CD14-positive monocyte (primary cell): ENCODE measurements at regions not wholly inside any gene's neighbourhood (a gene's known extent, or its start where the extent isn't known, plus 50 kb on each side); places are given as distances from the start of the nearest gene placed in this dataset.

Experiments
- DNase-seq, 3 donors: peaks; one replicate each; pipeline ENCODE4 v3.0.0-alpha.2; 2011 to 2022
- H2AFZ ChIP-seq: 2 replicates; pipeline ENCODE4 v1.6.0; 2012; ENCODE audit warnings: mild to moderate bottlenecking, low read depth, low read length, inconsistent platforms; ENCODE audit not compliant: insufficient read depth, poor library complexity, severe bottlenecking
- H3K27ac ChIP-seq, 2 donors: 1 replicate in 1 of 2; 2 replicates in 1 of 2; pipeline ENCODE4 v1.5.1; 2012 to 2013; ENCODE audit warnings: low read length in 2 of 2, control low read depth in 1 of 2, inconsistent platforms in 1 of 2, low read depth in 1 of 2, mild to moderate bottlenecking in 1 of 2
- H3K27me3 ChIP-seq, 2 donors: one replicate each; pipeline versions ENCODE4 v1.6.0 to v1.6.1; 2011 to 2013; ENCODE audit warnings: low read length in 2 of 2; ENCODE audit not compliant: control insufficient read depth in 2 of 2, insufficient read depth in 2 of 2
- H3K36me3 ChIP-seq, 2 donors: replicated peaks in 1 of 2; 1 replicate in 1 of 2; 2 replicates in 1 of 2; pipeline versions ENCODE4 v1.5.1 to v1.6.1; 2012 to 2013; ENCODE audit warnings: low read length in 2 of 2, control low read depth in 1 of 2, inconsistent platforms in 1 of 2, mild to moderate bottlenecking in 1 of 2; ENCODE audit not compliant: insufficient read depth in 2 of 2, control insufficient read depth in 1 of 2
- H3K4me1 ChIP-seq, 2 donors: 1 replicate in 1 of 2; 2 replicates in 1 of 2; pipeline versions ENCODE4 v1.5.1 to v1.6.1; 2012 to 2013; ENCODE audit warnings: low read length in 2 of 2, control low read depth in 1 of 2, inconsistent platforms in 1 of 2, mild to moderate bottlenecking in 1 of 2, moderate library complexity in 1 of 2; ENCODE audit not compliant: insufficient read depth in 2 of 2, control insufficient read depth in 1 of 2
- H3K4me2 ChIP-seq: replicated peaks from 2 replicates; pipeline ENCODE3; 2012; ENCODE audit warnings: low read length, moderate library complexity, mild to moderate bottlenecking; ENCODE audit not compliant: poor library complexity, severe bottlenecking; ENCODE audit errors: extremely low read depth
- H3K4me3 ChIP-seq, 3 experiments: fragments of 200-600 bp in 1 of 3; sonication (generic) in 1 of 3; replicated peaks in 1 of 3; 1 replicate in 2 of 3; 2 replicates in 1 of 3; pipeline ENCODE4 v1.5.1; 2011 to 2013; ENCODE audit warnings: low read length in 3 of 3, mild to moderate bottlenecking in 3 of 3, control low read depth in 2 of 3, low read depth in 2 of 3, inconsistent platforms in 1 of 3, moderate library complexity in 1 of 3
- H3K79me2 ChIP-seq: 2 replicates; pipeline ENCODE4 v1.6.0; 2012; ENCODE audit warnings: mild to moderate bottlenecking, control low read depth, inconsistent platforms, low read length, moderate library complexity; ENCODE audit not compliant: insufficient read depth
- H3K9ac ChIP-seq: 2 replicates; pipeline ENCODE4 v1.6.0; 2017; ENCODE audit warnings: low read length, mild to moderate bottlenecking; ENCODE audit not compliant: insufficient read depth, poor library complexity, severe bottlenecking
- H3K9me3 ChIP-seq, 2 donors: replicated peaks in 1 of 2; 1 replicate in 1 of 2; 2 replicates in 1 of 2; pipeline versions ENCODE4 v1.5.1 to v1.6.1; 2012 to 2013; ENCODE audit warnings: low read length in 2 of 2, control low read depth in 1 of 2; ENCODE audit not compliant: control insufficient read depth in 1 of 2, insufficient read depth in 1 of 2
- H4K20me1 ChIP-seq: 2 replicates; pipeline ENCODE4 v1.6.0; 2012; ENCODE audit warnings: mild to moderate bottlenecking, low read length, control low read depth, moderate library complexity; ENCODE audit not compliant: insufficient read depth
- H3K27ac Mint-ChIP-seq, 7 donors: one replicate each; pipeline ENCODE4 v1.8.0; 2020; ENCODE audit warnings: mild to moderate bottlenecking in 7 of 7, mixed read lengths in 7 of 7, moderate library complexity in 6 of 7, inconsistent platforms in 2 of 7
- H3K27me3 Mint-ChIP-seq, 3 donors: one replicate each; pipeline ENCODE4 v1.8.0; 2021 to 2022; ENCODE audit warnings: low read depth in 3 of 3, mild to moderate bottlenecking in 3 of 3, mixed read lengths in 3 of 3, moderate library complexity in 3 of 3, inconsistent platforms in 1 of 3
- H3K36me3 Mint-ChIP-seq, 2 donors: one replicate each; pipeline ENCODE4 v1.8.0; 2020; ENCODE audit warnings: mixed read lengths in 2 of 2, inconsistent platforms in 1 of 2, mild to moderate bottlenecking in 1 of 2
- H3K4me1 Mint-ChIP-seq: one replicate; pipeline ENCODE4 v1.8.0; 2020; ENCODE audit warnings: mild to moderate bottlenecking, mixed read lengths
- H3K4me3 Mint-ChIP-seq, 2 donors: one replicate each; pipeline ENCODE4 v1.8.0; 2020; ENCODE audit warnings: mild to moderate bottlenecking in 2 of 2, mixed read lengths in 2 of 2, moderate library complexity in 1 of 2
- H3K9me3 Mint-ChIP-seq, 7 donors: one replicate each; pipeline ENCODE4 v1.8.0; 2020 to 2022; ENCODE audit warnings: mixed read lengths in 7 of 7, mild to moderate bottlenecking in 6 of 7, moderate library complexity in 6 of 7, inconsistent platforms in 2 of 7
- WGBS: methylation state at CpG from one replicate; pipeline ENCODE4 v1.1.5; 2013; ENCODE audit warnings: missing lambda C conversion rate; ENCODE audit not compliant: insufficient coverage; 5-methylcytosine and 5-hydroxymethylcytosine counted together
- intact Hi-C, 2 donors: fragments of 100-400 bp; cut with micrococcal nuclease; formaldehyde crosslinking; loops; one replicate each; pipeline versions ENCODE4 v1.15.0 to v1.15.1; 2023
- TF ChIP-seq, protein P1 (sequence below): fragments of 200-600 bp; IDR thresholded peaks from one replicate; pipeline ENCODE4 v1.8.0; 2022; ENCODE audit warnings: antibody characterized with exemption, mild to moderate bottlenecking

DNA sequence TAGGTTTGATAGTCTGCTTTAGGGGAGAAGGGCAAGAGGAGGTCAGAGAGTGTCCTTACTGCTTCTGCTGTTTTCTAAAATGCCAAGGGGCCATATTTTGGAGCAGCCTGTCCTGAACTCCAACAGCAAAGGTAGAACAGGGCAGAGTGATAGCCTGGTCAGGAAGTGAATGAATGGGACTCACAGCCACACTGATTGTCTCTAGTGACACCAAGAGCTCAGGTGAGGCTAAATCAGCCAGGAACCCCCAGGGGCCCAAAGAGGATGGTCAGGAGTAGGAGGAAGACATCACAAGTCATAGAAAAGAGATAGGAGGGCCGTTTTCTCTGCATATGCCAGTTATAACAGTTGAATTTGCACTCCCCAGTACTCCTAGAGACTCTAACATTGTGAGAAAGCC lies 97.4 kb upstream of the DUSP10 start:
- Mint-ChIP-seq H3K4me1 (peaks cover 38% of the 10 kb centered on the region), H3K36me3 (peaks cover 7 to 14% of the 10 kb centered on the region in 2 donors), H3K27me3 (peaks cover 0 to 3% (median 2%) of the 10 kb centered on the region in 3 donors), H3K27ac (peak overlapping the region in 1 of 7 donors; percentile 85), H3K9me3 (peaks cover 0 to 2% (median 0%) of the 10 kb centered on the region in 7 donors), H3K4me3 (no peak overlapping the region)
- H2AFZ ChIP-seq, result no peak overlapping the region
- no peaks in the 10 kb centered on the region for H3K9me3 ChIP-seq
- H3K27ac ChIP-seq, result no peak overlapping the region
- intact Hi-C loops, result no loop called here
- H3K9ac ChIP-seq, result no peak overlapping the region
- peaks cover 24 to 26% of the 10 kb centered on the region in 2 donors for H3K4me1 ChIP-seq
- H3K4me2 ChIP-seq, result no peak overlapping the region
- TF ChIP-seq, protein P1, sequence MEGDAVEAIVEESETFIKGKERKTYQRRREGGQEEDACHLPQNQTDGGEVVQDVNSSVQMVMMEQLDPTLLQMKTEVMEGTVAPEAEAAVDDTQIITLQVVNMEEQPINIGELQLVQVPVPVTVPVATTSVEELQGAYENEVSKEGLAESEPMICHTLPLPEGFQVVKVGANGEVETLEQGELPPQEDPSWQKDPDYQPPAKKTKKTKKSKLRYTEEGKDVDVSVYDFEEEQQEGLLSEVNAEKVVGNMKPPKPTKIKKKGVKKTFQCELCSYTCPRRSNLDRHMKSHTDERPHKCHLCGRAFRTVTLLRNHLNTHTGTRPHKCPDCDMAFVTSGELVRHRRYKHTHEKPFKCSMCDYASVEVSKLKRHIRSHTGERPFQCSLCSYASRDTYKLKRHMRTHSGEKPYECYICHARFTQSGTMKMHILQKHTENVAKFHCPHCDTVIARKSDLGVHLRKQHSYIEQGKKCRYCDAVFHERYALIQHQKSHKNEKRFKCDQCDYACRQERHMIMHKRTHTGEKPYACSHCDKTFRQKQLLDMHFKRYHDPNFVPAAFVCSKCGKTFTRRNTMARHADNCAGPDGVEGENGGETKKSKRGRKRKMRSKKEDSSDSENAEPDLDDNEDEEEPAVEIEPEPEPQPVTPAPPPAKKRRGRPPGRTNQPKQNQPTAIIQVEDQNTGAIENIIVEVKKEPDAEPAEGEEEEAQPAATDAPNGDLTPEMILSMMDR, result no peak
- no CpG with 5 or more reads among the region's 1 CpG for WGBS
- H3K27me3 ChIP-seq, result no peaks in the 10 kb centered on the region
- no peak overlapping the region for H3K4me3 ChIP-seq
- no peaks in the 10 kb centered on the region for H3K36me3 ChIP-seq
- no peaks in the 10 kb centered on the region for H4K20me1 ChIP-seq
- no peak for DNase-seq
- no peaks in the 10 kb centered on the region for H3K79me2 ChIP-seq

GRCh38 chr1:221837896-221838295 lies 96.0 kb upstream of the DUSP10 start:
- Histone ChIP-seq H3K9me3 (no peaks in the 10 kb centered on the region), H3K27me3 (no peaks in the 10 kb centered on the region), H3K4me1 (peaks cover 24 to 26% of the 10 kb centered on the region in 2 donors), H4K20me1 (no peaks in the 10 kb centered on the region), H3K79me2 (no peaks in the 10 kb centered on the region), H3K4me3 (peak overlapping the region in 2 of 3 experiments; percentile 44 to 60), H2AFZ (peak overlapping the region; percentile 75), H3K9ac (no peak overlapping the region), H3K27ac (no peak overlapping the region), H3K4me2 (peak overlapping the region; percentile 60), H3K36me3 (no peaks in the 10 kb centered on the region)
- H3K27ac Mint-ChIP-seq, result peak overlapping the region in 1 of 7 donors; percentile 38
- peaks cover 7 to 14% of the 10 kb centered on the region in 2 donors for H3K36me3 Mint-ChIP-seq
- H3K9me3 Mint-ChIP-seq, result peaks cover 0 to 2% (median 0%) of the 10 kb centered on the region in 7 donors
- H3K4me3 Mint-ChIP-seq, result peak overlapping the region; percentile 31 to 78
- TF ChIP-seq, protein P1, result no peak
- peaks cover 38% of the 10 kb centered on the region for H3K4me1 Mint-ChIP-seq
- H3K27me3 Mint-ChIP-seq, result peaks cover 0 to 3% (median 2%) of the 10 kb centered on the region in 3 donors
- intact Hi-C loops, result no loop called here
- DNase-seq, result peak in 1 of 3 donors; percentile 20
- WGBS, result 5% methylated on average over 4 of the region's 8 CpGs
